VCaP (cell line): ENCODE measurements at regions not wholly inside any gene's neighbourhood (a gene's known extent, or its start where the extent isn't known, plus 50 kb on each side); places are given as distances from the start of the nearest gene placed in this dataset.

Experiments
- H3K27ac ChIP-seq: fragments of 450-650 bp; 2 replicates; pipeline ENCODE4 v1.5.1; 2017
- TF ChIP-seq, protein P1 (sequence below): fragments of 450-650 bp; conservative IDR thresholded peaks from 2 replicates; pipeline ENCODE4 v1.5.1; 2017; ENCODE audit warnings: mild to moderate bottlenecking, moderate library complexity

DNA sequence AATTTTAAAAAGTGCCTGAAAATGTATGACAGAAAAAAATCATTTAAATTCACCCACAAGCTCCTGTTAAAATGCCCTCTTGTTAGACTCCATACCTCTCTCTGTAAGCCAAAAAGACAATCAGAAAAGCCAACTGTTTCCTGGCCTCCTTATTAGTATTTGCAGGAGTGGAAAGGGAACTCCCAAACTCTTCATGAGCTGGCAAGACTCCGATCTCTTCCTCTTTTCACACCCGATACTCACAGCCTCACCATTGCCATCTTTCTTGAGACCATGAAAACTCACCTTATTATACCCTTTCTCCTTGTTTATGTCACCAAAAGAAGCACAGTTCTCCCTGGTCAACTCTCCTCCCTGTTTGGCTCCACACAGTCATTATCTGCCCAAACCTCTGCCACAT lies 197.8 kb downstream of the DMAC1 start:
- TF ChIP-seq, protein P1, sequence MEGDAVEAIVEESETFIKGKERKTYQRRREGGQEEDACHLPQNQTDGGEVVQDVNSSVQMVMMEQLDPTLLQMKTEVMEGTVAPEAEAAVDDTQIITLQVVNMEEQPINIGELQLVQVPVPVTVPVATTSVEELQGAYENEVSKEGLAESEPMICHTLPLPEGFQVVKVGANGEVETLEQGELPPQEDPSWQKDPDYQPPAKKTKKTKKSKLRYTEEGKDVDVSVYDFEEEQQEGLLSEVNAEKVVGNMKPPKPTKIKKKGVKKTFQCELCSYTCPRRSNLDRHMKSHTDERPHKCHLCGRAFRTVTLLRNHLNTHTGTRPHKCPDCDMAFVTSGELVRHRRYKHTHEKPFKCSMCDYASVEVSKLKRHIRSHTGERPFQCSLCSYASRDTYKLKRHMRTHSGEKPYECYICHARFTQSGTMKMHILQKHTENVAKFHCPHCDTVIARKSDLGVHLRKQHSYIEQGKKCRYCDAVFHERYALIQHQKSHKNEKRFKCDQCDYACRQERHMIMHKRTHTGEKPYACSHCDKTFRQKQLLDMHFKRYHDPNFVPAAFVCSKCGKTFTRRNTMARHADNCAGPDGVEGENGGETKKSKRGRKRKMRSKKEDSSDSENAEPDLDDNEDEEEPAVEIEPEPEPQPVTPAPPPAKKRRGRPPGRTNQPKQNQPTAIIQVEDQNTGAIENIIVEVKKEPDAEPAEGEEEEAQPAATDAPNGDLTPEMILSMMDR: no peak
- H3K27ac ChIP-seq: no peak overlapping the region

DNA sequence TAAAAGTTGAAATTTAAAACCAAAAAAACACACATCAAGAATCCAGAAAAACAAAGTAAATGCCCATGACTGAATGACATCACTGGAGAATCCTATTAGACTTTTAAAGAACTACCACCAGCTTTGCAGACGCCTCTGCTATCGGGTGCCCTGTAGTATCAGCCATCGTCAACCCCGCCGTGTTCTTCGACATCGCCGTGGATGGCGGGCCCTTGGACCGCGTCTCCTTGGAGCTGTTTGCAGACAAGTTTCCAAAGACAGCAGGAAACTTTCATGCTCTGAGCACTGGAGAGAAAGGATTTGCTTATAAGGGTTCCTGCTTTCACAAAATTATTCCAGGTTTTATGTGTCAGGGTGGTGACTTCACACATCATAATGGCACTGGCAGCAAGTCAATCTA lies 201.9 kb downstream of the DMAC1 start:
- TF ChIP-seq, protein P1: no peak
- H3K27ac ChIP-seq: no peak overlapping the region

GRCh38 chr9:7592321-7593316 lies 207.0 kb downstream of the DMAC1 start:
- no peak overlapping the region for H3K27ac ChIP-seq
- TF ChIP-seq, protein P1: peak; percentile 75

DNA sequence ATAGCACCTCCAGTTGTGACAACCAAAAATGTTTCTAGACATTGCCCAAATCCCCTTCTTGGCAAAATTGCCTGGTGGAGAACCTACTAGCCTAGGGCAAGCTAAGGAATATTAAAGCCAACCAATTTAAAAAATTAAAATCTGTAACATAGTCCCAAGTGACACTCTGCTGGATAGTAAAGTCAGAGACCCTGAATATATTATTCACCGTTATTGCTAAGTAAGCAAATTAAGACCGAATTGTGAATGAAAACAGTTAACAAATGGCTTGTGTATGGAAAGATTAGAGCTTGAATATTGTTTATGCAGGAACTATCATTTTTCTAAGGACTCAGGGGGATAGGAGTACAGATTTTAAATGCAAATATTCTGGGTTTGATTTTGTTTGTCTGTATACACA lies 208.1 kb downstream of the DMAC1 start:
- no peak overlapping the region for H3K27ac ChIP-seq
- TF ChIP-seq, protein P1: no peak

DNA sequence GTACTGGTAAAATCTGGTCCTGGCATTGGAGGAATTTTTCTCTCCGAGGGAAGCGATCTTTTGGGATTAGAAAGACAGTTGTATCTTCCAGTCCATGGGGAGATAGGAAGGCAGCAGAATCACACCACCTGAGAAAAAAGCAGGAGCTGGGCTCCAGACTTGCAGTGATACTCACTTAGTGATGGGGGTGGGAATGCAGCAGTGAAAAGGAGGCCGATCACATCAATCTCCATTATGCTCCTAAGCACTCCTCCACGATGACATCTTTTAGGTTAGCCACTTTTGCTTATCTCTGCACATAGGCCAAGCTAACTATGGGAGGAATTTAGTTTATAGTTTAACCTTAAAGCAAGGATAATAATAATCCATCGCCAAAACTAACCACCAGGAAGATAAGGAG lies 219.0 kb downstream of the DMAC1 start:
- TF ChIP-seq, protein P1: no peak
- H3K27ac ChIP-seq: no peak overlapping the region

DNA sequence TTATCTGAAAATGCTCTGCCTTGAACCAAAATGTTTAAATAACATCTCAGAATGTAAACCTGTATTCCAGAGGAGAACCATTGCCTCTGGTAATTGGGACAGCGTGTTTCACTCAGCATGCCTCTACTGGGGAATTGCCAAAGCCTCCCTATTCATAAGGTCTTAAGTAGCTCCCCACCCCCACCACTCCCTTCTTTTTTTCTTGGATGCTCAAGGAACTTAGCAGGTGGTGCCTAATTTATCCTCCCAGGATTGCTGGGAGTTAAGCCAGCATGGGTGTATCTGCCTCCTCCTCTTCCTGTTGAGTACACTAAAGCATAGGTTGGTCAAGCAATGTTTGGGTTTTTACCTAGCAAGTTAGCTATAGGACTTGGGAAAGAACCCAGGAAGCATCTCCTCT lies 220.2 kb downstream of the DMAC1 start:
- TF ChIP-seq, protein P1: no peak
- H3K27ac ChIP-seq: no peak overlapping the region

DNA sequence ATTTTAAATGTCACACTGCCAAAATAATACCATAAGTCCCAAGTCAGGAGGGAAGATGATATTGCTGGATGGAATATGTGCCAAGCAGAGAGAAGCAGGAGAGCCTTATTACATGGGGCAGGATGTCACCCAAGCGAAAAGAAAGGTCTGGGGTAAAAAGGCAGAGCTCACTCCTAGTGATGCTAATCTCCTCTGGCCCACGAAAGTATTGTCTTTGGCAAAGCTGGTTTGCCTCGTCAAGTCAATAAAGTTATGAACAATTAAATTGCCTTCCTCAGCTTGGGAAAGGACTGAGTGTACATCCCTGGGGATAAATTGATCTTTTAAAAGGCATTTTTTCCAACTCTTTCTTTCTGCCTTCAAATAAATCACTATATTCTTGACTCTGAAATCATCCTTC lies 220.6 kb downstream of the DMAC1 start:
- no peak overlapping the region for H3K27ac ChIP-seq
- TF ChIP-seq, protein P1: no peak
